B cell (primary cell): ENCODE measurements at regions not wholly inside any gene's neighbourhood (a gene's known extent, or its start where the extent isn't known, plus 50 kb on each side); places are given as distances from the start of the nearest gene placed in this dataset.

ENCODE experiments used
- ATAC-seq: fragments of 200-7000 bp; cut with Tn5 transposase; one replicate; pipeline ENCODE4 v1.10.0; 2021; ENCODE audit warnings: low read depth, mild to moderate bottlenecking, moderate number of reproducible peaks, moderate library complexity
- CTCF ChIA-PET: fragments of 350-600 bp; sonication (Branson Sonifier 250); formaldehyde crosslinking; loops from one replicate; lab custom pipeline; 2021; ENCODE audit warnings: antibody characterized with exemption, inconsistent platforms; lab: Charles Lee
- POLR2A ChIA-PET: fragments of 350-600 bp; sonication (Branson Sonifier 250); formaldehyde crosslinking; loops from one replicate; lab custom pipeline; 2021; ENCODE audit warnings: antibody characterized with exemption; lab: Charles Lee
- DNase-seq: peaks from one replicate; pipeline ENCODE4 v3.0.0; 2013
- H2AFZ ChIP-seq: 2 replicates; pipeline ENCODE4 v1.6.1; 2012; ENCODE audit warnings: mild to moderate bottlenecking, low read depth, low read length; ENCODE audit not compliant: insufficient read depth, poor library complexity, severe bottlenecking
- H3K27ac ChIP-seq, 2 donors: 1 replicate in 1 of 2; 2 replicates in 1 of 2; pipeline ENCODE4 v1.5.1; 2012 to 2013; ENCODE audit warnings: low read length in 2 of 2, mild to moderate bottlenecking in 2 of 2, moderate library complexity in 1 of 2
- H3K27me3 ChIP-seq, 4 experiments: fragments of 200-600 bp in 1 of 4; sonication (generic) in 1 of 4; replicated peaks in 1 of 4; 1 replicate in 2 of 4; 2 replicates in 2 of 4; pipeline versions ENCODE4 v1.6.1 to v1.7.0; 2013 to 2016; ENCODE audit warnings: low read length in 3 of 4, mild to moderate bottlenecking in 2 of 4, mixed read lengths in 1 of 4, moderate library complexity in 1 of 4; ENCODE audit not compliant: insufficient read depth in 4 of 4, control insufficient read depth in 3 of 4; ENCODE audit errors: control extremely low read depth in 1 of 4
- H3K36me3 ChIP-seq, 2 experiments: replicated peaks in 1 of 2; 1 replicate in 1 of 2; 2 replicates in 1 of 2; pipeline versions ENCODE4 v1.6.1 to v1.7.1; 2013; ENCODE audit warnings: low read length in 1 of 2; ENCODE audit not compliant: insufficient read depth in 2 of 2, control insufficient read depth in 1 of 2; ENCODE audit errors: control extremely low read depth in 1 of 2, extremely low read depth in 1 of 2
- H3K4me1 ChIP-seq, 2 donors: fragments of 200-600 bp in 1 of 2; sonication (generic) in 1 of 2; 1 replicate in 1 of 2; 2 replicates in 1 of 2; pipeline versions ENCODE4 v1.5.1 to v1.6.1; 2013 to 2017; ENCODE audit warnings: low read length in 2 of 2; ENCODE audit not compliant: control insufficient read depth in 2 of 2, insufficient read depth in 2 of 2
- H3K4me2 ChIP-seq: replicated peaks from 2 replicates; pipeline ENCODE3; 2012; ENCODE audit warnings: mild to moderate bottlenecking, low read depth, low read length; ENCODE audit not compliant: poor library complexity, severe bottlenecking
- H3K4me3 ChIP-seq, 5 experiments: fragments of 200-600 bp in 1 of 5; sonication (generic) in 1 of 5; 1 replicate in 3 of 5; 2 replicates in 2 of 5; pipeline versions ENCODE4 v1.5.1 to v1.7.0; 2011 to 2016; ENCODE audit warnings: low read length in 4 of 5, mild to moderate bottlenecking in 4 of 5, low read depth in 2 of 5, control low read depth in 1 of 5, moderate library complexity in 1 of 5; ENCODE audit not compliant: insufficient read depth in 1 of 5; ENCODE audit errors: control extremely low read depth in 1 of 5, extremely low read depth in 1 of 5
- H3K79me2 ChIP-seq: fragments of 200-600 bp; sonication (generic); one replicate; pipeline ENCODE4 v1.6.0; 2016; ENCODE audit warnings: low read length; ENCODE audit not compliant: control insufficient read depth, insufficient read depth
- H3K9ac ChIP-seq: fragments of 200-600 bp; sonication (generic); 2 replicates; pipeline ENCODE4 v1.6.1; 2017; ENCODE audit warnings: mild to moderate bottlenecking, low read length, moderate library complexity
- H3K9me3 ChIP-seq, 3 donors: one replicate each; pipeline versions ENCODE4 v1.6.1 to v1.7.1; 2013; ENCODE audit warnings: low read length in 2 of 3; ENCODE audit not compliant: control insufficient read depth in 2 of 3, insufficient read depth in 1 of 3; ENCODE audit errors: control extremely low read depth in 1 of 3
- H4K20me1 ChIP-seq: 2 replicates; pipeline ENCODE4 v1.6.0; 2012; ENCODE audit warnings: mild to moderate bottlenecking, low read length; ENCODE audit not compliant: insufficient read depth, control insufficient read depth, poor library complexity, severe bottlenecking
- H3K27ac Mint-ChIP-seq: one replicate; pipeline ENCODE4 v1.8.0; 2021; ENCODE audit warnings: mixed read lengths
- H3K27me3 Mint-ChIP-seq: one replicate; pipeline ENCODE4 v1.8.0; 2021; ENCODE audit warnings: mixed read lengths
- H3K4me1 Mint-ChIP-seq: one replicate; pipeline ENCODE4 v1.8.0; 2021; ENCODE audit warnings: mixed read lengths
- H3K4me3 Mint-ChIP-seq: one replicate; pipeline ENCODE4 v1.8.0; 2021; ENCODE audit warnings: mixed read lengths
- H3K9me3 Mint-ChIP-seq: one replicate; pipeline ENCODE4 v1.8.0; 2022; ENCODE audit warnings: mixed read lengths; ENCODE audit not compliant: insufficient read depth
- EZH2 ChIP-seq: IDR thresholded peaks from 2 replicates; pipeline ENCODE4 v1.6.1; 2012; ENCODE audit warnings: borderline replicate concordance, low read depth, mild to moderate bottlenecking, moderate library complexity, low read length; ENCODE audit not compliant: insufficient read depth, poor library complexity, severe bottlenecking
- WGBS: methylation state at CpG from one replicate; pipeline ENCODE4 v1.1.5; 2013; ENCODE audit warnings: missing lambda C conversion rate; ENCODE audit not compliant: insufficient coverage; 5-methylcytosine and 5-hydroxymethylcytosine counted together
- intact Hi-C: fragments of 100-400 bp; cut with micrococcal nuclease; formaldehyde crosslinking; loops from one replicate; pipeline ENCODE4 v1.10.0; 2022
- TF ChIP-seq, protein P1 (sequence below): fragments of 200-600 bp; IDR thresholded peaks from one replicate; pipeline ENCODE4 v1.8.0; 2022; ENCODE audit warnings: antibody characterized with exemption, mild to moderate bottlenecking

DNA sequence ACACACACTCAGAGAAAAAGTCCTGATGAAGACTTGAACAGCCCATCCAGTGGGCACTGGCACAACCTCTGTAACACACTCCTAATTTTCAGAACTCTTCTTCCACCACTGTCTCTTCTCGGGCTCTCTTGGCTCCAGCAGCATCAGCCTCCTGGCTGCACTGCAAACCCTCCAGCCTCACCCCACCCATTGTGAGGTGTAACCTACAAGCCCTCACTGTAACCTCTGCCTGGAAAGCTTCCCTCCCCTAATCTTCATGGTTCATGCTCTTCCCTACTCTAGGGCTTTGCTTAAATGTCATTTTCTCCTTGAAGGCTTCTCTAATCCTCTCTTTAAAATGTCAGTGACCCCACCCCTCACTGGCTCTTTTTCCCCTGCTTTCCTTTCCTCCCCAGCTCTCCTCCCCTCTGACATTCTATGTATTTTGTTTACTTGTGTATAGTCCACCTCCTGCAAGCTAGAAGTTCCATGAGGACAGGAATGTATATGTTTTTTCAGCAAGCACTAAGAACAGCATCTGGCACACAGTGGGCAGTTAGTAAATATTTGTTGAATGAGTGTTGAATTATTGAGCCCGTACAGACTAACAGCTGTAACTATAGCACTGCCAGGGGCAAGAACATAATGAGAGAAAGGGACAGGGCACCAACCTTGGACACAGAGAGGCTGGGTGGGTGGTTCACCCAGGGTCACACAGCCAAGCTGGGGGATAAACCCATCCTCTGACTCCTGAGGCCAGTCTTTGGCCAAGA lies 76.4 kb downstream of the ESM1 start:
- H3K27me3 Mint-ChIP-seq, result peaks cover 84% of the 10 kb centered on the region
- intact Hi-C loops, result no loop called here
- no peak overlapping the region for H3K9ac ChIP-seq

More for the DNA sequence above, 76.4 kb downstream of the ESM1 start:
- H3K27me3 ChIP-seq, result peaks cover 0 to 24% (median 11%) of the 10 kb centered on the region in 4 experiments
- H3K36me3 ChIP-seq, result no peaks in the 10 kb centered on the region
- POLR2A ChIA-PET, result no interaction called here
- no peaks in the 10 kb centered on the region for H3K4me1 ChIP-seq
- Mint-ChIP-seq H3K9me3 (no peaks in the 10 kb centered on the region), H3K4me3 (no peak overlapping the region), H3K27ac (no peak overlapping the region), H3K4me1 (no peaks in the 10 kb centered on the region)
- H3K4me3 ChIP-seq, result no peak overlapping the region
- DNase-seq (no peak), ATAC-seq (no peak)
- no peak overlapping the region for H3K4me2 ChIP-seq
- H3K27ac ChIP-seq, result no peak overlapping the region
- no peak overlapping the region for H2AFZ ChIP-seq
- TF ChIP-seq, protein P1, sequence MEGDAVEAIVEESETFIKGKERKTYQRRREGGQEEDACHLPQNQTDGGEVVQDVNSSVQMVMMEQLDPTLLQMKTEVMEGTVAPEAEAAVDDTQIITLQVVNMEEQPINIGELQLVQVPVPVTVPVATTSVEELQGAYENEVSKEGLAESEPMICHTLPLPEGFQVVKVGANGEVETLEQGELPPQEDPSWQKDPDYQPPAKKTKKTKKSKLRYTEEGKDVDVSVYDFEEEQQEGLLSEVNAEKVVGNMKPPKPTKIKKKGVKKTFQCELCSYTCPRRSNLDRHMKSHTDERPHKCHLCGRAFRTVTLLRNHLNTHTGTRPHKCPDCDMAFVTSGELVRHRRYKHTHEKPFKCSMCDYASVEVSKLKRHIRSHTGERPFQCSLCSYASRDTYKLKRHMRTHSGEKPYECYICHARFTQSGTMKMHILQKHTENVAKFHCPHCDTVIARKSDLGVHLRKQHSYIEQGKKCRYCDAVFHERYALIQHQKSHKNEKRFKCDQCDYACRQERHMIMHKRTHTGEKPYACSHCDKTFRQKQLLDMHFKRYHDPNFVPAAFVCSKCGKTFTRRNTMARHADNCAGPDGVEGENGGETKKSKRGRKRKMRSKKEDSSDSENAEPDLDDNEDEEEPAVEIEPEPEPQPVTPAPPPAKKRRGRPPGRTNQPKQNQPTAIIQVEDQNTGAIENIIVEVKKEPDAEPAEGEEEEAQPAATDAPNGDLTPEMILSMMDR, result no peak
- no peak for TF ChIP-seq EZH2
- no peaks in the 10 kb centered on the region for H4K20me1 ChIP-seq
- no peaks in the 10 kb centered on the region for H3K79me2 ChIP-seq
- H3K9me3 ChIP-seq, result no peaks in the 10 kb centered on the region
- WGBS, result 89% methylated on average over 2 of the region's 2 CpGs
- CTCF ChIA-PET, result no interaction called here
